K562 (cell line): ENCODE measurements at regions not wholly inside any gene's neighbourhood (a gene's known extent, or its start where the extent isn't known, plus 50 kb on each side); places are given as distances from the start of the nearest gene placed in this dataset.
A peak's percentile ranks its signal among the peaks of the same experiment; 100 is the strongest.

Source experiments
- IFI16 ChIP-seq: fragments of 250-450 bp; sonication (Bioruptor Pico); IDR thresholded peaks from 2 replicates; pipeline ENCODE4 v2.1.2; 2022; ENCODE audit warnings: mild to moderate bottlenecking, inconsistent platforms
- JUN ChIP-seq, 2 experiments: sonication (generic) in 1 of 2; formaldehyde crosslinking in 1 of 2; IDR thresholded peaks; 2 replicates each; pipeline versions ENCODE4 v1.6.1 to v1.8.0; 2012 to 2022; ENCODE audit warnings: borderline replicate concordance in 2 of 2, mild to moderate bottlenecking in 2 of 2, improper control_type of control experiment in 1 of 2, low read depth in 1 of 2, low read length in 1 of 2, missing genetic modification reagents in 1 of 2
- MEF2A ChIP-seq: IDR thresholded peaks from 2 replicates; pipeline ENCODE4 v1.6.1; 2011; ENCODE audit warnings: low read depth, mild to moderate bottlenecking, low read length, moderate library complexity; ENCODE audit not compliant: control insufficient read depth
- TBL1XR1 ChIP-seq, 2 experiments: IDR thresholded peaks; 2 replicates each; pipeline ENCODE4 v1.6.1; 2012; ENCODE audit warnings: improper control_type of control experiment in 2 of 2, low read length in 2 of 2, mild to moderate bottlenecking in 1 of 2
- TEAD4 ChIP-seq, 2 experiments: sonication (generic) in 1 of 2; formaldehyde crosslinking in 1 of 2; IDR thresholded peaks; 2 replicates each; pipeline versions ENCODE4 v1.6.1 to v1.8.0; 2012 to 2022; ENCODE audit warnings: borderline replicate concordance in 1 of 2, inconsistent platforms in 1 of 2, low read length in 1 of 2, mild to moderate bottlenecking in 1 of 2, missing genetic modification reagents in 1 of 2
- TGIF2 ChIP-seq: sonication (generic); formaldehyde crosslinking; IDR thresholded peaks from 2 replicates; pipeline ENCODE4 v1.8.1; 2022; ENCODE audit warnings: mild to moderate bottlenecking, missing genetic modification reagents, moderate library complexity
- THRAP3 ChIP-seq: fragments of 450-650 bp; IDR thresholded peaks from 2 replicates; pipeline ENCODE4 v1.6.1; 2016; ENCODE audit warnings: mild to moderate bottlenecking, inconsistent platforms, borderline replicate concordance
- ZNF785 ChIP-seq: fragments of 250-450 bp; sonication (Bioruptor Pico); IDR thresholded peaks from 2 replicates; pipeline ENCODE4 v1.4.0; 2020; ENCODE audit warnings: mild to moderate bottlenecking
- TF ChIP-seq, protein P1 (sequence below): IDR thresholded peaks from 3 replicates; pipeline ENCODE4 v1.6.1; 2011; ENCODE audit warnings: borderline replicate concordance, mild to moderate bottlenecking; ENCODE audit not compliant: insufficient read length, insufficient read depth
- TF ChIP-seq, protein P2 (sequence below), 2 experiments: fragments of 450-650 bp in 1 of 2; sonication (generic) in 1 of 2; formaldehyde crosslinking in 1 of 2; IDR thresholded peaks; 2 replicates each; pipeline versions ENCODE4 v1.7.1 to v1.9.0; 2016 to 2022; ENCODE audit warnings: inconsistent platforms in 1 of 2, mild to moderate bottlenecking in 1 of 2, missing genetic modification reagents in 1 of 2
- TF ChIP-seq, protein P3 (sequence below): fragments of 200-800 bp; sonication (Bioruptor generic); IDR thresholded peaks from 2 replicates; pipeline ENCODE4 v1.6.1; 2017; ENCODE audit warnings: missing genetic modification characterization, missing compliant biosample characterization
- TF ChIP-seq, protein P4 (sequence below): sonication (generic); IDR thresholded peaks from 2 replicates; pipeline ENCODE4 v1.6.1; 2016

DNA sequence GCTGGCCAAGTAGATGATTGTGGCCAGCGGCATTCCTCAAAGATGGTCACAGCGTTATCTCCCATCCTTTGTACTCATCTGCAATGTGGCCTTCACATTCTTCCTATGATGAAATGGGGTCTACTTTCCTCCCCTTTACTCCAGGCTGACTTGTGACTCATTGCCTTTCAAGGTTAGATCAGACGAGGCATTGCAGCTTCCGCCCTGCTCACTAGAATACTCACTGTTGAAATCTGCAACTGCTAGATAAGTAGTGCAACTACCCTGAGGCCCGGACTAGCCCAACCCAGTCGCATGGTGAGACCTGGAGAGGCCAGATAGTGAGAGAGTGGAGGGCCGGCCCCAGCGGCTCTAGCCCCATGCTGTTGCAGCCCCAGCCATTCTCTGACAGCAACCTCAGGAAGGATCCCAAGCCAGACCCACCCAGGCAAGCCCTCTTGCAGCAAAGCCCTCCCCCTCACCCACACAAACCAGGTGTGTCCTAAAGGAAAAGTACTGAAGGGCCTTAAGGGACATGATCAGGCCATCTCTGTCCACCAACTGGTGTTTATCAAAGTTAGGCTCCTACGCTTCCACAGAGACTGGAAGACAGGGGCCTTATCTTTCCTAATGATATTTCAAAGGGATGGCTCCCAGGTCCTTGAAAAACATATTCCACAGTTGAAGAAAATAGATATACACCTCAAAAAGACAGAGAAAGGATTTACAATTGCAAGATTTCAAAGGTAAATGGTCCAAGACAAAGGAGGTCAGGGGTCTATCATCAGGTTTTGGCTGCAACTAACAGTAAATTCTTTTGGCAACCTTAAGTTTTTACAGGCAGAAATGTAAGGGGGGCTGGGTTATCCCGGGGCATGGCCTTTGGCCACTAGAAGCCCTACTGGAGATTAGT is 107.2 kb upstream of the TRIM24 start (continued):
- TF ChIP-seq, protein P1, sequence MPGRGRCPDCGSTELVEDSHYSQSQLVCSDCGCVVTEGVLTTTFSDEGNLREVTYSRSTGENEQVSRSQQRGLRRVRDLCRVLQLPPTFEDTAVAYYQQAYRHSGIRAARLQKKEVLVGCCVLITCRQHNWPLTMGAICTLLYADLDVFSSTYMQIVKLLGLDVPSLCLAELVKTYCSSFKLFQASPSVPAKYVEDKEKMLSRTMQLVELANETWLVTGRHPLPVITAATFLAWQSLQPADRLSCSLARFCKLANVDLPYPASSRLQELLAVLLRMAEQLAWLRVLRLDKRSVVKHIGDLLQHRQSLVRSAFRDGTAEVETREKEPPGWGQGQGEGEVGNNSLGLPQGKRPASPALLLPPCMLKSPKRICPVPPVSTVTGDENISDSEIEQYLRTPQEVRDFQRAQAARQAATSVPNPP = no peak
- TF ChIP-seq ZNF785 (CRISPR knock-in tag) = no peak
- TF ChIP-seq, protein P2, sequence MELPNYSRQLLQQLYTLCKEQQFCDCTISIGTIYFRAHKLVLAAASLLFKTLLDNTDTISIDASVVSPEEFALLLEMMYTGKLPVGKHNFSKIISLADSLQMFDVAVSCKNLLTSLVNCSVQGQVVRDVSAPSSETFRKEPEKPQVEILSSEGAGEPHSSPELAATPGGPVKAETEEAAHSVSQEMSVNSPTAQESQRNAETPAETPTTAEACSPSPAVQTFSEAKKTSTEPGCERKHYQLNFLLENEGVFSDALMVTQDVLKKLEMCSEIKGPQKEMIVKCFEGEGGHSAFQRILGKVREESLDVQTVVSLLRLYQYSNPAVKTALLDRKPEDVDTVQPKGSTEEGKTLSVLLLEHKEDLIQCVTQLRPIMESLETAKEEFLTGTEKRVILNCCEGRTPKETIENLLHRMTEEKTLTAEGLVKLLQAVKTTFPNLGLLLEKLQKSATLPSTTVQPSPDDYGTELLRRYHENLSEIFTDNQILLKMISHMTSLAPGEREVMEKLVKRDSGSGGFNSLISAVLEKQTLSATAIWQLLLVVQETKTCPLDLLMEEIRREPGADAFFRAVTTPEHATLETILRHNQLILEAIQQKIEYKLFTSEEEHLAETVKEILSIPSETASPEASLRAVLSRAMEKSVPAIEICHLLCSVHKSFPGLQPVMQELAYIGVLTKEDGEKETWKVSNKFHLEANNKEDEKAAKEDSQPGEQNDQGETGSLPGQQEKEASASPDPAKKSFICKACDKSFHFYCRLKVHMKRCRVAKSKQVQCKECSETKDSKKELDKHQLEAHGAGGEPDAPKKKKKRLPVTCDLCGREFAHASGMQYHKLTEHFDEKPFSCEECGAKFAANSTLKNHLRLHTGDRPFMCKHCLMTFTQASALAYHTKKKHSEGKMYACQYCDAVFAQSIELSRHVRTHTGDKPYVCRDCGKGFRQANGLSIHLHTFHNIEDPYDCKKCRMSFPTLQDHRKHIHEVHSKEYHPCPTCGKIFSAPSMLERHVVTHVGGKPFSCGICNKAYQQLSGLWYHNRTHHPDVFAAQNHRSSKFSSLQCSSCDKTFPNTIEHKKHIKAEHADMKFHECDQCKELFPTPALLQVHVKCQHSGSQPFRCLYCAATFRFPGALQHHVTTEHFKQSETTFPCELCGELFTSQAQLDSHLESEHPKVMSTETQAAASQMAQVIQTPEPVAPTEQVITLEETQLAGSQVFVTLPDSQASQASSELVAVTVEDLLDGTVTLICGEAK (IDR thresholded peaks at IDR 0.05) = no peak
- TF ChIP-seq, protein P2 (CRISPR knock-in tag; IDR thresholded peaks at IDR 0.05) = no peak
- no peak for TF ChIP-seq IFI16 (CRISPR knock-in tag)
- TF ChIP-seq, protein P3, sequence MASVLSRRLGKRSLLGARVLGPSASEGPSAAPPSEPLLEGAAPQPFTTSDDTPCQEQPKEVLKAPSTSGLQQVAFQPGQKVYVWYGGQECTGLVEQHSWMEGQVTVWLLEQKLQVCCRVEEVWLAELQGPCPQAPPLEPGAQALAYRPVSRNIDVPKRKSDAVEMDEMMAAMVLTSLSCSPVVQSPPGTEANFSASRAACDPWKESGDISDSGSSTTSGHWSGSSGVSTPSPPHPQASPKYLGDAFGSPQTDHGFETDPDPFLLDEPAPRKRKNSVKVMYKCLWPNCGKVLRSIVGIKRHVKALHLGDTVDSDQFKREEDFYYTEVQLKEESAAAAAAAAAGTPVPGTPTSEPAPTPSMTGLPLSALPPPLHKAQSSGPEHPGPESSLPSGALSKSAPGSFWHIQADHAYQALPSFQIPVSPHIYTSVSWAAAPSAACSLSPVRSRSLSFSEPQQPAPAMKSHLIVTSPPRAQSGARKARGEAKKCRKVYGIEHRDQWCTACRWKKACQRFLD (CRISPR knock-in tag) = peak; percentile 97
- no peak for TF ChIP-seq THRAP3
- peak; percentile 89 to 95; a peak in 3 of 4 replicates for TF ChIP-seq TBL1XR1 (IDR thresholded peaks at IDR 0.05; ENCODE audit: low read length in 2 of 2)
- TF ChIP-seq JUN (IDR thresholded peaks at IDR 0.05; ENCODE audit: borderline replicate concordance, low read depth, low read length) = peak; percentile 99
- TF ChIP-seq JUN (CRISPR knock-in tag; IDR thresholded peaks at IDR 0.05; ENCODE audit: borderline replicate concordance) = peak; percentile 92; the same call in 1 of the 2 replicates
- TF ChIP-seq TGIF2 = no peak; the same call in 1 of the 2 replicates
- peak; percentile 99 for TF ChIP-seq TEAD4 (IDR thresholded peaks at IDR 0.05; ENCODE audit: low read length)
- no peak for TF ChIP-seq TEAD4 (CRISPR knock-in tag; IDR thresholded peaks at IDR 0.05; ENCODE audit: borderline replicate concordance)
- peak; percentile 62 for TF ChIP-seq MEF2A
- TF ChIP-seq, protein P4, sequence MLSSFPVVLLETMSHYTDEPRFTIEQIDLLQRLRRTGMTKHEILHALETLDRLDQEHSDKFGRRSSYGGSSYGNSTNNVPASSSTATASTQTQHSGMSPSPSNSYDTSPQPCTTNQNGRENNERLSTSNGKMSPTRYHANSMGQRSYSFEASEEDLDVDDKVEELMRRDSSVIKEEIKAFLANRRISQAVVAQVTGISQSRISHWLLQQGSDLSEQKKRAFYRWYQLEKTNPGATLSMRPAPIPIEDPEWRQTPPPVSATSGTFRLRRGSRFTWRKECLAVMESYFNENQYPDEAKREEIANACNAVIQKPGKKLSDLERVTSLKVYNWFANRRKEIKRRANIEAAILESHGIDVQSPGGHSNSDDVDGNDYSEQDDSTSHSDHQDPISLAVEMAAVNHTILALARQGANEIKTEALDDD = peak; percentile 99
